Fibroblast of skin of left quadriceps (primary cell): ENCODE measurements at regions not wholly inside any gene's neighbourhood (a gene's known extent, or its start where the extent isn't known, plus 50 kb on each side); places are given as distances from the start of the nearest gene placed in this dataset.
A peak's percentile ranks its signal among the peaks of the same experiment; 100 is the strongest.

ENCODE experiments used
- DNase-seq, 2 experiments: peaks; one replicate each; pipeline ENCODE4 v3.0.0-alpha.2; 2013; ENCODE audit warnings: low read depth in 2 of 2

GRCh38 chr14:39998854-39999253 is 566.6 kb upstream of the FBXO33 start:
- DNase-seq: no peak

- no peak for DNase-seq
These were observed 565.9 kb upstream of the FBXO33 start for GRCh38 chr14:39998114-39998513.

DNA sequence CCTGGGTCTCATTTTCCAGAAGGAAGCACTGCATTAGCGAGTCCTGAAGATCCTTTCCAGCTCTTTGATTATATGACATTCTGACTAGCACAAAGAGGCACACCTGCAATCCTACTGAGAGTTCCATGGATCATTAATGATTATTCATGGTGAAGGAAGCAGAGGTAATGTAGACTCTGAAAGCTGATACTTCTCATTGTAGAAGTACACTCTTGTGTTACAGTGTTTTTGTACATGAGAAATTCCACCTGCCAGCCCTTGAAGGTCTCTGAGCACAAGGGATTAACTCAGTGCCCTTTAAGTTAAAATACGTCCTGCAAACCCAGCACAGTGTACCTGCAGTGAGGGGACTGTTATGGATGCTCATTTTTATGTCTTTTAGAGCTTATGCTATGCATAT is 558.8 kb upstream of the FBXO33 start:
- no peak for DNase-seq

- DNase-seq: peak; percentile 1
These were observed 556.7 kb upstream of the FBXO33 start for GRCh38 chr14:39988939-39989338.

GRCh38 chr14:39984323-39984722 is 552.1 kb upstream of the FBXO33 start:
- DNase-seq: no peak

DNA sequence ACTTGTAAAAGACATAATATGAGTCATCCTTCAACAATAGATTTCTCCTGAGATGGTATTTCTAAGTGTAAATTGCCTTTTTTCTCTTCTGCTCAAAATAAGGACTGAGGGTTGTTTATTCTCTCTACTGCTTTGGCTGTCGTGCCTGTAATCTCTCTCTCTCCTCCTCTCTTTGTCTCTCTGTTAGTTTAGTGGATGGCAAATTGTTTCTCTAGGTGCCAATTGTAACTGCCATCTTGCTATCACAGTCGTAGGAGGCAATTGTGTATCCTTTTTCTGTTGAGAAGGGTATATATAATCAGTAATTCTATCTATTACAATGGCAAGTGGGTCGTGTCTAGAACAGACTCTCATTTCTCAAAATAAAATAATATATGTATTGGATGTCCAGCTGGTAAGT is 545.0 kb upstream of the FBXO33 start:
- DNase-seq: no peak

GRCh38 chr14:39974036-39974435 is 541.8 kb upstream of the FBXO33 start:
- no peak for DNase-seq

DNA sequence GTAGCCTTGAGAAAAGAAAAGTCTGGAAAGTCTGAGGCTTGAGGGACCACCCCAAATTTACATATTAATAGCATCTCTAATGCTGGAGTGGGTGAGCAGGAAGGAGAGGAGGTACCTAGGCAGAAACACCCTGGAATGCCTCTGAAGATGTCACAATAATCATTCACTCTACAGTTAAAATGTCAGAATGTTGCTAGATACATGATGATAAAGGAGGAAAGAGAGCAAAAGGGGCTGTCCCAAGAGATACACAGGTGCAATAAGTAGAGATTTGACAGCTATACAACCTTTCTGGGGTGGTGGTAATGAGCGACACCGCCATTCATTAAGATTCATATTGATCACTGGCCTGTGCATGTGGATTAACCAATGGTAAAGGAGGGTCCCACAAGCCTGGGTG is 540.5 kb upstream of the FBXO33 start:
- DNase-seq: no peak

DNA sequence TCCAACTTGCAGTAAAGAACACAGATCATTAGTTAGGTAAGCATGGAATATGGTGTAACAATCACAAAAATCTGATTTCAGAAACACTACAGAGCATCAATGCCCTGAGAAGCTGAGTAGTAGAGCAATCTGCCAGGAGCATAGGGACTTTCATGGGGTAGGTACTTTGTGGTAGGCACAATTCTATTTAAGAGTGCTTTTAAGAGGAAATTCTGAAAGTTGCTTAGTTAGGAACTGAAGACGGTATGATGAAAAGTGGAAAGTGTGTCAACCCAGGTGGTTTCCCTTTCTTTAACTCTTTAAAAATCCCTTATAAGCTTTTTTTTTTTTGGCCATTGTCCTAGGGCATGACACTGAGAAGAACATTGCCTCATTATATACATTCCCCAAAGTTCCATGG is 535.7 kb upstream of the FBXO33 start:
- no peak for DNase-seq

- DNase-seq: no peak
These were observed 525.8 kb upstream of the FBXO33 start for GRCh38 chr14:39957987-39958386.

DNA sequence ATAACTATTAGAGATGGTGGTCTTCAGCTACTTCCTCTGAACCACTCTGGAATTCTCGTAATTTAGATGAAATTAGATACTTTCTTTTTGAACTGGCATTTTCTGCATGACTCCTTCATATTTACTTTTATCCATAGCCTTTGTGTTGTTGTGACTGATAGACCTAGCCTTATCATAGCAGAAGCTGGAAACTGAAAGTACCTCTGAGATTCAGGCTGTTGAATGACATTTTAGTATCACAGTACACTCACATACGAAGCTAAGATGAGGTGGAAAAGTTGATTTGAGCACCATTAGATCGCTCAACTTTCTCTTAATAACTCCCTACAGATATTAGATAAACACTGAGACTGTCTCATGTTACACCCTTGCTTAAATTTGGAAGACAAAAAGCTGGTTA is 525.1 kb upstream of the FBXO33 start:
- DNase-seq: no peak

- DNase-seq: no peak
These were observed 524.1 kb upstream of the FBXO33 start for GRCh38 chr14:39956372-39956771.

DNA sequence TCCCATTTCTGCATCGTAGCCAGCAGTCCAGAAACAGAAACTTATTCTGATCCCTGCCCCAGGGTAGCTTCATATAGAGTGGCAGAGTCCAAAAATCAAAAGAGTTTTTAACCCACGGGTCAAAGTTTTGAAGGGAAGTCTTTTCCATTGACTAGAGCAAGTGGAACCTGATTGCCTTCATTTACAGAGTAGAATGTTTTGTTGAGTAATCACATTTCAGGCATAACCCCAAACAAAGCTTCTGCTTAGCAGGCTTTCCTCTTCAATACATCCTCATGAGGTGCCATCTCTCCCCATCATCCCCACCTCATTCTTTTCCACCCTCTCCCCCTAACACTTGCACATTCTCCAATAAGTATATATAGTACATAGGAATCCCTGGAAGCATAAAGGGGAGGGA is 516.0 kb upstream of the FBXO33 start:
- no peak for DNase-seq

DNA sequence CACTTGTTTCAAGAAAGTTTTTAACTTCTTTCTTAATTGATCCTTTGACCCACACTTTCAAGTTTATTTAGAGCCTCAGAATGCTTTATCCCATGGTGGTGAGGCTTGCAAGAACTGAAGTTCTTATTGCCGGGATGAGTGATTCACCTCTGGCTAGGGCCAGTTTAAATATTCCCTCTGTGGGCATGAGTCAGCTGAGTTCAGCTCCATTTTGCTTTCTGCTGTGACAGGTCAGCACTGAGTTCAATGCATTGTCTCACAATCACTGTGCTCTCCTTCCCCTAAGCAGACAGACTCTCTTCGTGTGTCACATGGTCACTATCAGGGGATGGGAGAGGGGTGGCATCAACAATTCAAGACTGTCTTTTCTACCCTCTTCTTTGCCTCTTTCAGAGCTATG is 514.6 kb upstream of the FBXO33 start:
- DNase-seq: no peak

DNA sequence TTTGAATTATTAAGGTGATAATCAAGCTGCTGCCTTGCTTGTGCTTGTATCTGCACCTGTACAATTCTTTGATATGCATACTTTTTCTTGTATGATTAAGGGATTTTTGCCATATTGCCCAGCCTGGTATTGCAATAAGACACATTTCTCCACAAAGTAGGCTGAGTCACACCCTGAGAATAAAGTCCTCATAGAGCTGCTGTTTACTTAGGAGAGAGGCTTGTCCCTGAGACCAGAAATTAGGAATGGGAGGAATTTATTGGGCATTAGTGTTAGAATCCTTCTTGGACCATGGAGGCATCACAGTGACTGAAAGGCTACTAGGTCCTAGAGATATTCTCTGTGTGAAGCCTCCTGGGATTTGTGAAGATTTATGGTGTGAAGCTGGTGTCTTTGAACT is 506.8 kb upstream of the FBXO33 start:
- no peak for DNase-seq

DNA sequence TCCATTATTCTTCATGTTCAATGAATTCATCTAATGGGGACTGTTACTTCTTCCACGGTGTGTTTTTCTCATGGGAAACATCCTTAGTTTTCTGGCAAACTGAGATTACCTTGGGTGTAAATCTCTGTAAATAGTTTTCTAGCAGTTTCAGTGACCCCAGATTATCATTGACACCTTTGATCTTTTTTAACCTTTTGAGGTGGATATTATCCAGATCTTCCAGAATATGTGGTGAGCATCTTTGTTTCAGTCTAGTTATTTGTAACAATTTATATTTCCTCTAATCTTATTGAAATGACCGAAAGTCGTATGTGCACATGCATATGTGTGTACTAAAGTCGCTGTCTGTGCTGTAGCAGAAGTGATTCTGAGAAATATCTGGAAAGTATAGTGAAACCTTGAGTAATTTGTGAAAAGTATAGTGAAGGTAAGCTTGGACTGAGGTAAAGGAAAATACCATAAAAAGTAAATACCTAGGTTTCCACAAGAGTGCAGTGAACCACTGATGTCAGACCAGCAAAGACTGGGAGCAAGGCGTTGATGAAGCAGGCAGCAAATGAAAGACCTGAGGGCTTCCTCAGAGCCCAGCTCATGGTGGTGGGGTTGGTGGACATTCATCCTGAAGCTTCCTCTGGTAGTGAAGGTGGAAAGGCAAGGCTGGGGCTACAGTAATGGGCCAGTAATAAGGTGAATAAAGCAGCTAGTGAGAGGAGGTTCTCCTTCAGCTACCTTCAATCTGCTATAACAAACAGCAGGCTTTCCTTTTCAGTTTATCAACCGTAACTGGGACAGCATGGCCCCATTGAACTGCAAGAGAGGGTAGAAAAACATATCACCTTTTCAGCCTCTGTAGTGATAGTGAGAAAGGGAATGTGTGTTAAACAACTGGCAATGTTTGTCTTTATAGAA is 480.2 kb upstream of the FBXO33 start:
- no peak for DNase-seq

DNA sequence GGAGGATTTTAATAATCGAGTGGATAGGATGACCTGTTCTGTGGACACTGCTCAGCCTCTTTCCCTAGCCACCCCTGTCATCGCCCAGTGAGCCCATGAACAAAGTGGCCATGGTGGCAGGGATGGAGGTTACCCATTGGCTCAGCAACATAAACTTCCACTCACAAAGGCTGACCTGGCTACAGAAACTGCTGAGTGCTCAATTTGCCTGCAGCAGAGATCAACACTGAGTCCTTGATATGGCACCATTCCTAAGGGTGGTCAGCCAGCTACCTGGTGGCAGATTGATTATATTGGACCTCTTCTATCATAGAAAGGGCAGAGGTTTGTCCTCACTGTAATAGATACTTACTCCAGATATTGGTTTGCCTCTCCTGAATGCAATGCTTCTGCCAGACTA is 465.4 kb upstream of the FBXO33 start:
- no peak for DNase-seq

DNA sequence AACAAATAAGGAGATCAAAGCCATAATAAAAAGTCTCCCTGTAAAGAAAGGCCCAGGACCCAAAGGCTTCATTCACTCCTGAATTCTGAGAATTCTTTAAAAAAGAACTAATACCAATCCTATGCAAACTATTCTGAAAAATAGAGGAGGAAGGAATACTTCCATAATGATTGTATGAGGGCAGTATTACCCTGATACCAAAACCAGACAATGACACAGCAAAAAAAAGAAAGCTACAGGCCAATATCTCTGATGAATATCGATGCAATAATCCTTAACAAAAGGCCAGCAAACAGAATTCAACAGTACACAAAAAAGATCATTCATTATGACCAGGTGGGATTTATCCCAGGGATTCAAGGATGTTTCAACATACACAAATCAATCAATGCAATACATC is 457.8 kb upstream of the FBXO33 start:
- DNase-seq: no peak

GRCh38 chr14:39884091-39884490 is 451.9 kb upstream of the FBXO33 start:
- DNase-seq: no peak

DNA sequence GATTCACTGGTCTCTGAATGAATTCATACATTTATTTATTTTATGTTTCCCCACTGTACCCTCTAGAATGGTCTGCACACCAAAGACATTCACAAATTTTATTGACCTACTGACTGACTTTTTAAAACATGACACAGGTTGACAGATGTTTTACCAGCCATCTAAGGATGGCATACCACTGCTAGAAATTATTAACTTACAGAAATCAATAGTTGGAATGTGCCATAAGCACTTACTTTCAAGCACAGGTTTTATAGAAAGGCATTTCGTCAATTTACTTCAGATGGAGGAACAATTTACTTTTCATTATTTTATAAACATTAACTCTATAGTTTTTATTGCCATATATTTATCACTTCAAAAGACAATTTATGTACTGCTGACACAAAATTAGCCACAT is 448.7 kb upstream of the FBXO33 start:
- DNase-seq: no peak

GRCh38 chr14:39880106-39880695 is 448.0 kb upstream of the FBXO33 start:
- DNase-seq: no peak

- DNase-seq: no peak
These were observed 445.5 kb upstream of the FBXO33 start for GRCh38 chr14:39877577-39878190.

GRCh38 chr14:39876916-39877315 is 444.7 kb upstream of the FBXO33 start:
- DNase-seq: no peak
